ENCODE measurements at regions not wholly inside any gene's neighbourhood (a gene's known extent, or its start where the extent isn't known, plus 50 kb on each side); places are given as distances from the start of the nearest gene placed in this dataset.

- peak; percentile 82 for DNase-seq (ENCODE audit: low spot score)
- in situ Hi-C loops (cut with HindIII; ENCODE audit: low sequenced_read_pairs): no loop called here
Measured at GRCh38 chr9:90287567-90288274, 354.9 kb downstream of the DIRAS2 start.

GRCh38 chr9:90288275-90288639 is 354.4 kb downstream of the DIRAS2 start:
- in situ Hi-C loops (cut with HindIII; ENCODE audit: low sequenced_read_pairs): no loop called here
- peak; percentile 27 for DNase-seq (ENCODE audit: low spot score)

GRCh38 chr9:90290716-90291485 is 351.7 kb downstream of the DIRAS2 start:
- in situ Hi-C loops (cut with HindIII; ENCODE audit: low sequenced_read_pairs): no loop called here
- DNase-seq (ENCODE audit: low spot score): no peak

GRCh38 chr9:90296539-90296938 is 346.1 kb downstream of the DIRAS2 start:
- peak; percentile 76 for DNase-seq (ENCODE audit: low spot score)
- in situ Hi-C loops (cut with HindIII; ENCODE audit: low sequenced_read_pairs): no loop called here

GRCh38 chr9:90299968-90300367 is 342.7 kb downstream of the DIRAS2 start:
- in situ Hi-C loops (cut with HindIII; ENCODE audit: low sequenced_read_pairs): no loop called here
- DNase-seq (ENCODE audit: low spot score): no peak

GRCh38 chr9:90300611-90301276 is 341.9 kb downstream of the DIRAS2 start:
- no peak for DNase-seq (ENCODE audit: low spot score)
- in situ Hi-C loops (cut with HindIII; ENCODE audit: low sequenced_read_pairs): no loop called here

GRCh38 chr9:90301277-90301653 is 341.4 kb downstream of the DIRAS2 start:
- no peak for DNase-seq (ENCODE audit: low spot score)
- in situ Hi-C loops (cut with HindIII; ENCODE audit: low sequenced_read_pairs): no loop called here

- in situ Hi-C loops (cut with HindIII; ENCODE audit: low sequenced_read_pairs): no loop called here
- no peak for DNase-seq (ENCODE audit: low spot score)
Measured at GRCh38 chr9:90303655-90304054, 339.0 kb downstream of the DIRAS2 start.

- in situ Hi-C loops (cut with HindIII; ENCODE audit: low sequenced_read_pairs): no loop called here
- DNase-seq (ENCODE audit: low spot score): no peak
Measured at GRCh38 chr9:90306158-90306557, 336.5 kb downstream of the DIRAS2 start.

GRCh38 chr9:90307167-90307833 is 335.3 kb downstream of the DIRAS2 start:
- peak; percentile 43 for DNase-seq (ENCODE audit: low spot score)
- in situ Hi-C loops (cut with HindIII; ENCODE audit: low sequenced_read_pairs): no loop called here

GRCh38 chr9:90307891-90308290 is 334.7 kb downstream of the DIRAS2 start:
- no peak for DNase-seq (ENCODE audit: low spot score)
- in situ Hi-C loops (cut with HindIII; ENCODE audit: low sequenced_read_pairs): no loop called here

- DNase-seq (ENCODE audit: low spot score): no peak
- in situ Hi-C loops (cut with HindIII; ENCODE audit: low sequenced_read_pairs): no loop called here
Measured at GRCh38 chr9:90308691-90309090, 333.9 kb downstream of the DIRAS2 start.

- in situ Hi-C loops (cut with HindIII; ENCODE audit: low sequenced_read_pairs): no loop called here
- no peak for DNase-seq (ENCODE audit: low spot score)
Measured at GRCh38 chr9:90309809-90310520, 332.7 kb downstream of the DIRAS2 start.

GRCh38 chr9:90310521-90310876 is 332.1 kb downstream of the DIRAS2 start:
- in situ Hi-C loops (cut with HindIII; ENCODE audit: low sequenced_read_pairs): no loop called here

GRCh38 chr9:90311811-90312210 is 330.8 kb downstream of the DIRAS2 start:
- DNase-seq (ENCODE audit: low spot score): no peak
- in situ Hi-C loops (cut with HindIII; ENCODE audit: low sequenced_read_pairs): no loop called here

More at GRCh38 chr9:90310521-90310876, 332.1 kb downstream of the DIRAS2 start:
- DNase-seq (ENCODE audit: low spot score): no peak

GRCh38 chr9:90322296-90322695 is 320.3 kb downstream of the DIRAS2 start:
- no peak for DNase-seq (ENCODE audit: low spot score)
- in situ Hi-C loops (cut with HindIII; ENCODE audit: low sequenced_read_pairs): no loop called here

GRCh38 chr9:90325913-90326653 is 316.5 kb downstream of the DIRAS2 start:
- in situ Hi-C loops (cut with HindIII; ENCODE audit: low sequenced_read_pairs): no loop called here
- DNase-seq (ENCODE audit: low spot score): no peak

GRCh38 chr9:90330231-90330630 is 312.4 kb downstream of the DIRAS2 start:
- in situ Hi-C loops (cut with HindIII; ENCODE audit: low sequenced_read_pairs): no loop called here
- DNase-seq (ENCODE audit: low spot score): no peak
